ENCODE measurements at regions not wholly inside any gene's neighbourhood (a gene's known extent, or its start where the extent isn't known, plus 50 kb on each side); places are given as distances from the start of the nearest gene placed in this dataset.

DNA sequence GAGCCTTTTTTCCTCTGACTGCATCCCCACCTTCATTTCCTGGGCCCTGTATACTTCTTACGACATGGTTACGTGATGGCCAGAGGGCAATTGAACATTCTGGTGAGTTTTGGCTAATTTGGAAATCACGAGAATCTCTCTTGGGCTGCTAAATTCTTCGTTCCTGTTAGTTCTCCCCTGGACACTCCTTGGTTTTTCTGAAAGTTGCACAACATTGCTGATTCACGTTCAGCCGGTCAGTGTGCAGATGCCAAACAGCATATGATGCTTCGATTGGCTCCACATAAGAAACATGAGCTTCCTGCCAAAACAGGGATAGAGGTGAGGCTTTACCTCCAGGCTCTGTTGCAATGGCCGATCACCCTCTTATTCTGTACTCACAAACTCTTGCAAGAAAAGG is 119.4 kb upstream of the LY86 start:
- intact Hi-C loops (cut with micrococcal nuclease) (no loop called here), dilution Hi-C loops (cut with MboI; ENCODE audit: extremely low pct_ligation_motif_present, low sequenced_read_pairs) (no loop called here)
- Histone ChIP-seq H3K79me2 (ENCODE audit: control insufficient read depth, insufficient read depth, low read length) (no peaks in the 10 kb centered on the region), H3K27me3 (ENCODE audit: control insufficient read depth in 2 of 2, insufficient read depth in 2 of 2, low read length in 2 of 2) (no peaks in the 10 kb centered on the region), H3K27ac (ENCODE audit: insufficient read depth, low read depth, low read length) (no peak overlapping the region), H4K20me1 (replicated peaks; ENCODE audit: control insufficient read depth, extremely low read depth, insufficient read depth, low read length) (no peaks in the 10 kb centered on the region), H3K9me1 (replicated peaks; ENCODE audit: control insufficient read depth, extremely low read depth, insufficient read depth, low read length) (no peaks in the 10 kb centered on the region), H2AFZ (ENCODE audit: low read depth, low read length) (no peak overlapping the region), H3K4me1 (ENCODE audit: control insufficient read depth, extremely low read depth, insufficient read depth, low read length) (no peaks in the 10 kb centered on the region), H3K4me2 (ENCODE audit: insufficient read depth, low read length) (no peak overlapping the region), H3K36me3 (ENCODE audit: control insufficient read depth in 2 of 2, extremely low read depth in 1 of 2, insufficient read depth in 2 of 2, low read length in 2 of 2) (no peaks in the 10 kb centered on the region), H3K9me3 (replicated peaks; ENCODE audit: control insufficient read depth, insufficient read depth, low read length) (peaks cover 4% of the 10 kb centered on the region), H3K9ac (replicated peaks; ENCODE audit: extremely low read depth, insufficient read depth, low read length) (no peak overlapping the region), H3K4me3 (replicated peaks in 1 of 3; ENCODE audit: insufficient read depth in 1 of 3, low read depth in 1 of 3, low read length in 3 of 3) (no peak overlapping the region)
- POLR2A ChIA-PET: no interaction called here
- FAIRE-seq: no peak
- BruUV-seq (replicated peaks): no TSS peak
- no peak for TF ChIP-seq MYC (IDR thresholded peaks at IDR 0.05; ENCODE audit: low read depth, low read length)
- no peak for TF ChIP-seq EZH2 (IDR thresholded peaks at IDR 0.05; ENCODE audit: borderline replicate concordance, low read depth, low read length, severe bottlenecking)
- TF ChIP-seq, protein P1, sequence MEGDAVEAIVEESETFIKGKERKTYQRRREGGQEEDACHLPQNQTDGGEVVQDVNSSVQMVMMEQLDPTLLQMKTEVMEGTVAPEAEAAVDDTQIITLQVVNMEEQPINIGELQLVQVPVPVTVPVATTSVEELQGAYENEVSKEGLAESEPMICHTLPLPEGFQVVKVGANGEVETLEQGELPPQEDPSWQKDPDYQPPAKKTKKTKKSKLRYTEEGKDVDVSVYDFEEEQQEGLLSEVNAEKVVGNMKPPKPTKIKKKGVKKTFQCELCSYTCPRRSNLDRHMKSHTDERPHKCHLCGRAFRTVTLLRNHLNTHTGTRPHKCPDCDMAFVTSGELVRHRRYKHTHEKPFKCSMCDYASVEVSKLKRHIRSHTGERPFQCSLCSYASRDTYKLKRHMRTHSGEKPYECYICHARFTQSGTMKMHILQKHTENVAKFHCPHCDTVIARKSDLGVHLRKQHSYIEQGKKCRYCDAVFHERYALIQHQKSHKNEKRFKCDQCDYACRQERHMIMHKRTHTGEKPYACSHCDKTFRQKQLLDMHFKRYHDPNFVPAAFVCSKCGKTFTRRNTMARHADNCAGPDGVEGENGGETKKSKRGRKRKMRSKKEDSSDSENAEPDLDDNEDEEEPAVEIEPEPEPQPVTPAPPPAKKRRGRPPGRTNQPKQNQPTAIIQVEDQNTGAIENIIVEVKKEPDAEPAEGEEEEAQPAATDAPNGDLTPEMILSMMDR (IDR thresholded peaks at IDR 0.05; ENCODE audit: extremely low read depth in 1 of 2, insufficient read depth in 1 of 2, low read depth in 1 of 2, low read length in 2 of 2): no peak
- TF ChIP-seq JUN (IDR thresholded peaks at IDR 0.05; ENCODE audit: borderline replicate concordance, insufficient read depth, insufficient read length, low read depth): no peak
- no peak for TF ChIP-seq GATA2 (IDR thresholded peaks at IDR 0.05; ENCODE audit: insufficient read depth, insufficient read length, low read depth, low read length)
- TF ChIP-seq POLR2A (IDR thresholded peaks at IDR 0.05; ENCODE audit: low read depth, low read length): no peak
- TF ChIP-seq FOS (IDR thresholded peaks at IDR 0.05; ENCODE audit: borderline replicate concordance, insufficient read depth, low read length): no peak
- no peak for TF ChIP-seq POLR2AphosphoS5 (IDR thresholded peaks at IDR 0.05; ENCODE audit: insufficient read depth, low read depth, low read length)
- TF ChIP-seq, protein P2, sequence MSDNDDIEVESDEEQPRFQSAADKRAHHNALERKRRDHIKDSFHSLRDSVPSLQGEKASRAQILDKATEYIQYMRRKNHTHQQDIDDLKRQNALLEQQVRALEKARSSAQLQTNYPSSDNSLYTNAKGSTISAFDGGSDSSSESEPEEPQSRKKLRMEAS (IDR thresholded peaks at IDR 0.05; ENCODE audit: insufficient read depth, insufficient read length): no peak
- CTCF ChIA-PET: no interaction called here
- no peak for DNase-seq (ENCODE audit: low read depth, low spot score)

Measured in endothelial cell of umbilical vein (primary cell).